Fibroblast of skin of right biceps (primary cell): ENCODE measurements at regions not wholly inside any gene's neighbourhood (a gene's known extent, or its start where the extent isn't known, plus 50 kb on each side); places are given as distances from the start of the nearest gene placed in this dataset.

Experiments
- DNase-seq: peaks from one replicate; pipeline ENCODE4 v3.0.0-alpha.2; 2013

GRCh38 chr10:4095166-4095917 is 310.3 kb upstream of the KLF6 start:
- no peak for DNase-seq

DNA sequence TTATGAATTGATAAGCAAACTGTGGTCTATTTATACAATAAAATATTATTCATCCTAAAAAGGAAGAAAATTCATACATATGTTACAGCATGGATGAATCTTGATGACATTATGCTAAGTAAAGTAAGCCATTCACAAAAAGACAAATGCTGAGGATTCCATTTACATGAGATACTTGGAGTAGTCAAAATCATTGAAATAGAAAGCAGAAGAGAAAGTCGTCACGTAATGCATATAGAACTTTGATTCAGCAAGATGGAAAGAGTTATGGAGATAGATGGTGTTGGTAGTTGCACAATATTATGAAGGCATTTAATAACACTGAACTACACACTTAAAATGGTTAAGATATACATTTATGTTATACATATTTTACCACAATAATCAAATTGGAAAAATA is 309.7 kb upstream of the KLF6 start:
- DNase-seq, result peak; percentile 52

GRCh38 chr10:4093438-4093837 is 308.4 kb upstream of the KLF6 start:
- no peak for DNase-seq

GRCh38 chr10:4088354-4089066 is 303.5 kb upstream of the KLF6 start:
- no peak for DNase-seq

DNA sequence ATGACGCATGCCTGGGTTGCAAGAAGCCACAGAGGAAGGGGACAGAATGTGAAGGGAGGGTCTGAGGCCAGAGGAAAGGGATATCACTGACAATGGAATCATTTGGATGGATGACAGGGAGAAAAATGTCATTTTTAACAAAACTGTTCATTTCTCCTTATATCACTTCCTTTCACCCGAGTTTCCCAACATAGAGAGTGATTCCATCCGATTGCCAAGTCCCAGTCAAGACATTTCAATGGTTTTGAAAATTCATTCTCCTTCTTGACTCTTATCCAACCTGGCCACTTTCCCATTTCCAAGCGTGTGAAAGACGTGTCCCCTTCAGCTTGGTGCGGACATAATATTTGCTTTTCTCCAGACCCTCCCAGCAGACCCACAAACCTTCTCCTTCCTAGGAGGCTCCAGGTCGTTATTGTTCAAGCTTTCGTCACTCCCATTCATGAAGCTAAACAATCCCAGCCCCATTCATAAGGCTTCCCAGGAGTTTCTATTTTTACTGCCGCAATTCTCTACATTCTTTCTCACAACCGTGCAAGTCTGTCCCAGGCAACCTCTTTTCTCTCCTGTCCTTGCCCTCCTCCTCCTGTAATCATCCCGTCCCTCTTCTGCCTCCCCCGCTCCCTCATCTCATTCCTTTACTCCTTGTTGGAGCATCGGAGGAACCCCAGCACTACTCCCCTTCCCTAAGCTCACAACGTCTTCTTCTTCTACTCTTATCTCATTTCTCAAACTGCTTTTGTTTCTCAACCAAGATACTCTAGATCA is 301.3 kb upstream of the KLF6 start:
- peak; percentile 55 for DNase-seq

- DNase-seq, result no peak
Observed at GRCh38 chr10:4083509-4084003, 298.5 kb upstream of the KLF6 start.

DNA sequence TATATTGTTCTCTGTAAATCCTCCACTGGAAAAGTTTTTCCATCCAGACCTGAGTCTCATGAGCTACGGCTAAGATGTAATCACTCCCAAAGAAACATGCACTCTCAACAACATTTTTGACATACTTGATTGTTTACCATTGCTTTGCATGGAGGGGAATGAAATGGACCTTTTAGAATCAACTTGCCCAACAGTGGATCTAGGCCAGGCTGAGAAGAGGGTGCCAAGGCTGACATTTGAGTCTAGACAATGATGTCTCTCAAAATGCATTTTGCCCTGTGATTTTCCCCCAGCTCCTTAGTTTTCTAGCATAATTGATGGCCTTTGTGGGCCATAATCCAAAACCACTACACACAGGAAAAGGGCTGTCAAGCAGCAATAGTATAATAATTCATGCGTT is 297.9 kb upstream of the KLF6 start:
- DNase-seq, result peak; percentile 69

DNA sequence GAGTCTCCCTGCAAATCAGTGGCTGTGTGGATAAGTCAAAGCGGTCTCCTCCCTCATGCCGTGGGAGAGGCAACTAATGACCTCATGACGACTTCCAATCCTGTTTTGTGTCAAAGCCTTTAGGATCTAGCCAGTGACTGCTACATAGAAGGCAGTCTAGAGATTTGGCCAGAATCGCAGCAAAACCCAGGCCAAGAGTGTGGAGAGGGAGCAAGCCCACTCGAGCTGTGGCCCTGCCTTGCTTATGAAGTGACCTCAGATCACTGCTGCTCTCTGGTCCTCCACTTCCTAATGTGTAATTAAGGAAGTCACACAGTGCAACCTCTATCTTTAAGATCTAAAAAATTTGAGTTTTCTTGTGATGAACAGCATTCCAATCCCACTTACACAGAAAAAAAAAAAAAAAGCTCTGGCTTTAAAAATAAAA is 296.7 kb upstream of the KLF6 start:
- peak; percentile 67 for DNase-seq

- no peak for DNase-seq
Observed at GRCh38 chr10:4080225-4080805, 295.3 kb upstream of the KLF6 start.

DNA sequence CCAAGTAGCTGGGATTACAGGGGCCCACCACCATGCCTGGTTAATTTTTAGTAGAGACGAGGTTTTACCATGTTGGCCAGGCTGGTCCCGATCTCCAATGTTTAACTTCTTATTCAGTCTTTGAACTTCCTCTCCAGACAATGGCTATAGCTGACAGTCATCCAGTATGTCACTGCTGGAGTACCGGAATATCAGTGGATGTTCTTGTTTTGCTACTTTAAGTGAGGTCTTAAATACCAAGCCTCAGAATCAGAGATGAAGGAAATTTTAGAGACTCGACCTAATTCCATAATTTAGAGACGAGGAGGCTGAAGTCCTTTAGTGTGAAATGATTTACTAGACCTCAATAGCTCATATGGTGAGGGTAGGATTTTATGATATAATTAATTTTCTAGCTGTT is 294.8 kb upstream of the KLF6 start:
- no peak for DNase-seq

DNA sequence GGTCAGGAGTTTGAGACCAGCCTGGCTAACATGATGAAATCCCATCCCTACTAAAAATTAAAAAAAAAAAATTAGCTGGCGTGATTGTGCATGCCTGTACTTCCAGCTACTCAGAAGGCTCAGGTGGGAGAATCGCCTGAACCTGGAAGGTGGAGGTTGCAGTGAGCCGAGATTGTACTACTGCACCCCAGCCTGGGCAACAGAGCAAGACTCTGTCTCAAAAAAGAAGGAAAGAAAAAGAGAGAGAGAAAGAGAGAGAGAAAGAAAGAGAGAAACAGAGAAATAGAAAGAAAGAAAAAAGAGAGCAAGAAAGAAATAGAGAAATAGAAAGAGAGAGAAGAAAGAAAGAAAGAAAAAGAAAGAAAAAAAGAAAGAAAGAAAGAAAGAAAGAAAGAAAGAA is 292.8 kb upstream of the KLF6 start:
- DNase-seq, result no peak

GRCh38 chr10:4076983-4077382 is 292.0 kb upstream of the KLF6 start:
- DNase-seq, result no peak

DNA sequence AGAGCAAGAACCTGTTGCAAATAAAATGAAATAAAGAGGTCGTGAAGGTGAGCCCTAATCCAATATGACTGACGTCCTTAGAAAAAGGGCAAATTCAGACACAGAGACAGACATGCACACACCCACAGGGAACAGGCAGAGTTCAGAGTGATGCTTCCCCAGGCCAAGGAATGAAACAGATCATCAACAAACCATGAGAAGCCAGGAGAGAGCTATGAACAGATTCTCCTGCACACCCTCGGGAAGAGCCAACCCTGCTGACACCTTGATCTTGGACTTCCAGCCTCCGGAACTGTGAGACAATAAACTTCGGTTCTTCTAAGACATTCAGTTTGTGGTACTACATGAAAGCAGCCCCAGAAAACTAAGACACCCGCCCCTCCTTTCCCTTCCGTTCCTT is 290.4 kb upstream of the KLF6 start:
- DNase-seq, result no peak

- DNase-seq, result no peak
Observed at GRCh38 chr10:4074545-4075407, 289.8 kb upstream of the KLF6 start.

- DNase-seq, result peak; percentile 94
Observed at GRCh38 chr10:4073912-4074311, 288.9 kb upstream of the KLF6 start.

- DNase-seq, result peak; percentile 55
Observed at GRCh38 chr10:4070921-4071660, 286.1 kb upstream of the KLF6 start.

GRCh38 chr10:4070184-4070583 is 285.2 kb upstream of the KLF6 start:
- DNase-seq, result peak; percentile 36

- peak; percentile 86 for DNase-seq
Observed at GRCh38 chr10:4069491-4069890, 284.5 kb upstream of the KLF6 start.

DNA sequence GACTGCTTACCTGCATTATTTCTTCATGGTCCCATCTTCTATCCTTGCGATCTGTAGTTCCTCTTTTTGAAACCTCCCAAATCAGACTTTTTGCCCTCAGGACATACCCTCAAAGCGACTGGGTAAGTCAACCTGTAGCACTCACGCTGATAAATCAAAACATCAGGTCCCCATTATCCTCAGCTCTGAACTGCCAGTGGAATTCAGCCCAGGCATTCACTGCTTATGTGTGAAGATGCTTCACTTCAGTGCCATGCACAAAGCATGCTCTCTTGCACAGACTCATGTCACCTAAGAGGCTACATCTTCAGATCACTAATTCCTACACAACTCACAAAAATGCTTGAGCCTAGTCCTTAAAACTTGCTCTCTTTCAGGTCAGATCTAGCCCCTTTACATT is 283.6 kb upstream of the KLF6 start:
- DNase-seq, result no peak

- no peak for DNase-seq
Observed at GRCh38 chr10:4067931-4068561, 283.0 kb upstream of the KLF6 start.

- no peak for DNase-seq
Observed at GRCh38 chr10:4067531-4067930, 282.5 kb upstream of the KLF6 start.
